Calu3 (cell line): ENCODE measurements at regions not wholly inside any gene's neighbourhood (a gene's known extent, or its start where the extent isn't known, plus 50 kb on each side); places are given as distances from the start of the nearest gene placed in this dataset.

Experiments
- BruUV-seq: library from RNA; stranded (reverse); fragments of 400-500 nt; replicated peaks from 2 replicates; lab custom pipeline; 2021; lab: Mats Ljungman, UMichigan
- CTCF ChIA-PET: fragments of 300-600 bp; sonication (Branson Sonifier 250); formaldehyde crosslinking; loops from one replicate; lab custom pipeline; 2022; ENCODE audit warnings: antibody characterized with exemption; lab: Charles Lee
- DNase-seq: peaks from one replicate; pipeline ENCODE4 v3.0.0; 2022
- H3K27ac Mint-ChIP-seq: one replicate; pipeline ENCODE4 v1.8.0; 2022; ENCODE audit warnings: mixed read lengths; ENCODE audit not compliant: unreplicated experiment
- H3K27me3 Mint-ChIP-seq: one replicate; pipeline ENCODE4 v1.8.0; 2022; ENCODE audit warnings: mixed read lengths; ENCODE audit not compliant: unreplicated experiment
- H3K36me3 Mint-ChIP-seq: one replicate; pipeline ENCODE4 v1.8.0; 2022; ENCODE audit warnings: mild to moderate bottlenecking, moderate library complexity, mixed read lengths; ENCODE audit not compliant: insufficient read depth, unreplicated experiment
- H3K4me1 Mint-ChIP-seq: one replicate; pipeline ENCODE4 v1.8.0; 2022; ENCODE audit warnings: mild to moderate bottlenecking, low read depth, mixed read lengths; ENCODE audit not compliant: unreplicated experiment
- H3K4me3 Mint-ChIP-seq: one replicate; pipeline ENCODE4 v1.8.0; 2022; ENCODE audit warnings: mild to moderate bottlenecking, low read depth, moderate library complexity, mixed read lengths; ENCODE audit not compliant: unreplicated experiment
- H3K9me3 Mint-ChIP-seq: one replicate; pipeline ENCODE4 v1.8.0; 2022; ENCODE audit warnings: low read depth, mixed read lengths; ENCODE audit not compliant: unreplicated experiment
- CTCF ChIP-seq: fragments of 200-600 bp; IDR thresholded peaks from one replicate; pipeline ENCODE4 v1.8.0; 2022; ENCODE audit warnings: antibody characterized with exemption; ENCODE audit not compliant: unreplicated experiment
- intact Hi-C: fragments of 100-400 bp; cut with micrococcal nuclease; formaldehyde crosslinking; loops from one replicate; pipeline ENCODE4 v1.10.0; 2022; ENCODE audit not compliant: unreplicated experiment

- CTCF ChIA-PET, result no interaction called here
- no peaks in the 10 kb centered on the region for H3K27me3 Mint-ChIP-seq
- no TSS peak for BruUV-seq
- no peaks in the 10 kb centered on the region for H3K4me1 Mint-ChIP-seq
- no peak overlapping the region for H3K27ac Mint-ChIP-seq
- intact Hi-C loops, result no loop called here
- no peak for TF ChIP-seq CTCF
- H3K36me3 Mint-ChIP-seq, result no peaks in the 10 kb centered on the region
- H3K4me3 Mint-ChIP-seq, result no peak overlapping the region
- no peak for DNase-seq
- H3K9me3 Mint-ChIP-seq, result peaks cover 4% of the 10 kb centered on the region
Observed at GRCh38 chr9:12272471-12273120, 420.6 kb upstream of the TYRP1 start.

- CTCF ChIA-PET, result no interaction called here
- H3K4me3 Mint-ChIP-seq, result no peak overlapping the region
- BruUV-seq, result no TSS peak
- peaks cover 2% of the 10 kb centered on the region for H3K9me3 Mint-ChIP-seq
- no peak for TF ChIP-seq CTCF
- no peaks in the 10 kb centered on the region for H3K36me3 Mint-ChIP-seq
- no peaks in the 10 kb centered on the region for H3K27me3 Mint-ChIP-seq
- intact Hi-C loops, result no loop called here
- no peak overlapping the region for H3K27ac Mint-ChIP-seq
- no peaks in the 10 kb centered on the region for H3K4me1 Mint-ChIP-seq
- DNase-seq, result no peak
Observed at GRCh38 chr9:12274577-12274976, 418.6 kb upstream of the TYRP1 start.

- BruUV-seq, result no TSS peak
- CTCF ChIA-PET, result interaction anchor here (0.7 kb wide), 1 partner anchor 9 kb away, joined by 3 read pairs; no protein-coding TSS in a partner anchor
- H3K27ac Mint-ChIP-seq, result no peak overlapping the region
- no peak for TF ChIP-seq CTCF
- H3K9me3 Mint-ChIP-seq, result no peaks in the 10 kb centered on the region
- H3K4me3 Mint-ChIP-seq, result no peak overlapping the region
- H3K4me1 Mint-ChIP-seq, result no peaks in the 10 kb centered on the region
- intact Hi-C loops, result no loop called here
- H3K27me3 Mint-ChIP-seq, result no peaks in the 10 kb centered on the region
- DNase-seq, result no peak
- H3K36me3 Mint-ChIP-seq, result no peaks in the 10 kb centered on the region
Observed at GRCh38 chr9:12276505-12276904, 416.7 kb upstream of the TYRP1 start.

GRCh38 chr9:12289711-12290110, 403.5 kb upstream of the TYRP1 start:
- no TSS peak for BruUV-seq
- no peak for TF ChIP-seq CTCF
- no peak overlapping the region for H3K27ac Mint-ChIP-seq
- no peak for DNase-seq
- no peaks in the 10 kb centered on the region for H3K36me3 Mint-ChIP-seq
- H3K4me3 Mint-ChIP-seq, result no peak overlapping the region
- H3K9me3 Mint-ChIP-seq, result no peaks in the 10 kb centered on the region
- intact Hi-C loops, result no loop called here
- CTCF ChIA-PET, result no interaction called here
- no peaks in the 10 kb centered on the region for H3K27me3 Mint-ChIP-seq
- H3K4me1 Mint-ChIP-seq, result no peaks in the 10 kb centered on the region
